Loucy (cell line): ENCODE measurements at regions not wholly inside any gene's neighbourhood (a gene's known extent, or its start where the extent isn't known, plus 50 kb on each side); places are given as distances from the start of the nearest gene placed in this dataset.

Source experiments
- CTCF ChIP-seq: fragments of 200-600 bp; sonication (generic); conservative IDR thresholded peaks from 2 replicates; pipeline ENCODE4 v1.5.1; 2014; ENCODE audit warnings: mild to moderate bottlenecking, antibody characterized with exemption, low read length
- EZH2phosphoT487 ChIP-seq: fragments of 200-600 bp; IDR thresholded peaks from 2 replicates; pipeline ENCODE4 v1.6.1; 2018; ENCODE audit warnings: antibody characterized with exemption, mild to moderate bottlenecking, moderate library complexity, borderline replicate concordance

GRCh38 chr3:117068301-117068700 lies 358.7 kb downstream of the TUSC7 start:
- TF ChIP-seq CTCF, result no peak
- no peak for TF ChIP-seq EZH2phosphoT487
